GM08714 (cell line): ENCODE measurements at regions not wholly inside any gene's neighbourhood (a gene's known extent, or its start where the extent isn't known, plus 50 kb on each side); places are given as distances from the start of the nearest gene placed in this dataset.
"Not testable (repeated sequence)": the region's sequence is repeated elsewhere in the genome, so short reads cannot be mapped to it uniquely, and the experiment has no call there.

Experiments
- H3K4me3 ChIP-seq: fragments of 200-500 bp; sonication (Bioruptor generic); 2 replicates; pipeline ENCODE4 v1.5.1; 2014; ENCODE audit warnings: mild to moderate bottlenecking, low read length, inconsistent platforms
- ZNF274 ChIP-seq: IDR thresholded peaks from 2 replicates; pipeline ENCODE4 v1.6.1; 2012; ENCODE audit warnings: mild to moderate bottlenecking, low read depth, low read length

GRCh38 chr2:61636686-61637085 is 98.5 kb upstream of the XPO1 start:
- no peak overlapping the region for H3K4me3 ChIP-seq
- no peak for TF ChIP-seq ZNF274

GRCh38 chr2:61634512-61634911 is 96.4 kb upstream of the XPO1 start:
- no peak for TF ChIP-seq ZNF274
- no peak overlapping the region for H3K4me3 ChIP-seq

- TF ChIP-seq ZNF274: no peak
Measured at GRCh38 chr2:61633250-61633649, 95.1 kb upstream of the XPO1 start.

GRCh38 chr2:61632276-61633169 is 94.4 kb upstream of the XPO1 start:
- H3K4me3 ChIP-seq: no peak overlapping the region
- TF ChIP-seq ZNF274: no peak

More at GRCh38 chr2:61633250-61633649, 95.1 kb upstream of the XPO1 start:
- no peak overlapping the region for H3K4me3 ChIP-seq

- no peak for TF ChIP-seq ZNF274
- no peak overlapping the region for H3K4me3 ChIP-seq
Measured at GRCh38 chr2:61631321-61631720, 93.2 kb upstream of the XPO1 start.

- H3K4me3 ChIP-seq: no peak overlapping the region
- TF ChIP-seq ZNF274: no peak
Measured at GRCh38 chr2:61626827-61627226, 88.7 kb upstream of the XPO1 start.

GRCh38 chr2:61623747-61624146 is 85.6 kb upstream of the XPO1 start:
- TF ChIP-seq ZNF274: no peak
- no peak overlapping the region for H3K4me3 ChIP-seq

- TF ChIP-seq ZNF274: no peak
- no peak overlapping the region for H3K4me3 ChIP-seq
Measured at GRCh38 chr2:61620244-61621159, 82.3 kb upstream of the XPO1 start.

- H3K4me3 ChIP-seq: no peak overlapping the region
- TF ChIP-seq ZNF274: no peak
Measured at GRCh38 chr2:61619561-61619960, 81.4 kb upstream of the XPO1 start.

- no peak for TF ChIP-seq ZNF274
- H3K4me3 ChIP-seq: no peak overlapping the region
Measured at GRCh38 chr2:61617610-61618009, 79.5 kb upstream of the XPO1 start.

- H3K4me3 ChIP-seq: no peak overlapping the region
- no peak for TF ChIP-seq ZNF274
Measured at GRCh38 chr2:61605245-61605644, 67.1 kb upstream of the XPO1 start.

GRCh38 chr2:61604433-61604832 is 66.3 kb upstream of the XPO1 start:
- no peak overlapping the region for H3K4me3 ChIP-seq
- no peak for TF ChIP-seq ZNF274

- not testable (repeated sequence) for H3K4me3 ChIP-seq
Measured at GRCh38 chr2:61598515-61599156, 60.5 kb upstream of the XPO1 start.
